ENCODE measurements at regions not wholly inside any gene's neighbourhood (a gene's known extent, or its start where the extent isn't known, plus 50 kb on each side); places are given as distances from the start of the nearest gene placed in this dataset.

DNA sequence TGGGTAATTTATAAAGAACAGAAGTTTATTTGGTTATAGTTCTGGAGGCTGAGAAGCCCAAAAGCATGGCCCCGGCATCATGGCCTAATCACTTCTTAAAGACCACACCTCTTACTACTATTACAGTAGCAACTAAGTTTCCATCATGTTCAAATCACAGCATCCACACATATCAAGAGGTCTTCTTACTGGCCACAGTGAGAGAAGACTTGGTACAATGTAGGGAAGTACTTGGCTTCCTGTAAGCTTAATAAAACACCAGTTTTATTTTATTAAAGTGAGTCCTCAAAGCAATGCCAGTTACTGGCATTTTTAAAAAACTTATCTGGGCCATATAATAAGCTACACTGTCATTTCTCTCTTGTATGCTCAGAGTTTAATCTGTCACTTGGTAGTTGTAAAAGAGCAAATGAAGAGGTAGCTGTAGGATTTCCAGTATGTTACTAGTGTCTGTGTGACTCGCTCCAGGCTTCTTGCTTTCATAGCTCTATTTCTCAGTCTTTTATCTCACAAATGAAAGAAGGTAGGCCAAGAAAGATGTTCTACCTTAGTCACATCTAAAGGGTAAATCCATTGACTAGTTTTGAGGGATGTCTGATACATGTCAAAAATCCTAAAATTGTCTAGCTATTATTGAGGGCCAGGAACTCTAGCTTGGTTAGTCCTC lies 159.2 kb upstream of the CPEB2 start:
- TF ChIP-seq, protein P1, sequence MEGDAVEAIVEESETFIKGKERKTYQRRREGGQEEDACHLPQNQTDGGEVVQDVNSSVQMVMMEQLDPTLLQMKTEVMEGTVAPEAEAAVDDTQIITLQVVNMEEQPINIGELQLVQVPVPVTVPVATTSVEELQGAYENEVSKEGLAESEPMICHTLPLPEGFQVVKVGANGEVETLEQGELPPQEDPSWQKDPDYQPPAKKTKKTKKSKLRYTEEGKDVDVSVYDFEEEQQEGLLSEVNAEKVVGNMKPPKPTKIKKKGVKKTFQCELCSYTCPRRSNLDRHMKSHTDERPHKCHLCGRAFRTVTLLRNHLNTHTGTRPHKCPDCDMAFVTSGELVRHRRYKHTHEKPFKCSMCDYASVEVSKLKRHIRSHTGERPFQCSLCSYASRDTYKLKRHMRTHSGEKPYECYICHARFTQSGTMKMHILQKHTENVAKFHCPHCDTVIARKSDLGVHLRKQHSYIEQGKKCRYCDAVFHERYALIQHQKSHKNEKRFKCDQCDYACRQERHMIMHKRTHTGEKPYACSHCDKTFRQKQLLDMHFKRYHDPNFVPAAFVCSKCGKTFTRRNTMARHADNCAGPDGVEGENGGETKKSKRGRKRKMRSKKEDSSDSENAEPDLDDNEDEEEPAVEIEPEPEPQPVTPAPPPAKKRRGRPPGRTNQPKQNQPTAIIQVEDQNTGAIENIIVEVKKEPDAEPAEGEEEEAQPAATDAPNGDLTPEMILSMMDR (IDR thresholded peaks at IDR 0.05): no peak
- TF ChIP-seq POLR2AphosphoS5 (IDR thresholded peaks at IDR 0.05) (no peak), POLR2A (IDR thresholded peaks at IDR 0.05) (no peak), EP300 (IDR thresholded peaks at IDR 0.05) (no peak)
